Stimulated activated memory B cell treated with anti-CD40 and anti-IgM and Interleukin-4, amounts not matched to agents 10 μg/mL and 1 μg/mL and 100 μg/mL, for 72 hours (primary cell): ENCODE measurements at regions not wholly inside any gene's neighbourhood (a gene's known extent, or its start where the extent isn't known, plus 50 kb on each side); places are given as distances from the start of the nearest gene placed in this dataset.
"Not testable (repeated sequence)": the region's sequence is repeated elsewhere in the genome, so short reads cannot be mapped to it uniquely, and the experiment has no call there.

Experiments used
- ATAC-seq: fragments of 150-1000 bp; cut with Tn5 transposase; 2 replicates; pipeline ENCODE4 v1.10.0; 2021
- H3K27ac Mint-ChIP-seq: one replicate; pipeline ENCODE4 v1.8.0; 2022; ENCODE audit warnings: mild to moderate bottlenecking, mixed read lengths
- H3K27me3 Mint-ChIP-seq: one replicate; pipeline ENCODE4 v1.8.0; 2022; ENCODE audit warnings: mixed read lengths
- H3K36me3 Mint-ChIP-seq: one replicate; pipeline ENCODE4 v1.8.0; 2022; ENCODE audit warnings: mixed read lengths
- H3K4me1 Mint-ChIP-seq: one replicate; pipeline ENCODE4 v1.8.0; 2022; ENCODE audit warnings: mixed read lengths
- H3K4me3 Mint-ChIP-seq: one replicate; pipeline ENCODE4 v1.8.0; 2022; ENCODE audit warnings: mild to moderate bottlenecking, moderate library complexity, mixed read lengths
- H3K9me3 Mint-ChIP-seq: one replicate; pipeline ENCODE4 v1.8.0; 2022; ENCODE audit warnings: mixed read lengths

DNA sequence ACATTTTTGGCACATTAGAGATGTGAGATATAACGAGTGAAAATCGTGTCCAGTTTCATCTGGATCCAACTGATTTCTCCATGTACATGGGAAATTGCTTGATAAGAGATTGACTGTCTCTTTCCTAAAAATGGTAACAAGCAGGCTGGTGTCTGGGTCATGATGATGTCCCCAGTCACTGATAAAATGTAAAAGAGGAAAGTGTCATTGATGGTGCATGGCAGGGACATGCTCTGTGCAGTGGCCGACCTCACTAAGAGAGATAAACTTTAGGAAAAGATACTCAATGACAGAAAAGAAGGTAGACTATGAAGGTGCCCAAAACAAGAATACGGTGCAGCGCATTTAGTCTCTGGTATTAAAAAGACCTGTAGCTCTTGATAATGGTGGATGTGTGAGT, 1517.5 kb downstream of the RPIA start:
- H3K4me3 Mint-ChIP-seq: no peak overlapping the region
- no peak overlapping the region for H3K27ac Mint-ChIP-seq
- ATAC-seq: no peak
- H3K4me1 Mint-ChIP-seq: peaks cover 11% of the 10 kb centered on the region
- peaks cover 14% of the 10 kb centered on the region for H3K27me3 Mint-ChIP-seq
- H3K36me3 Mint-ChIP-seq: no peaks in the 10 kb centered on the region
- H3K9me3 Mint-ChIP-seq: no peaks in the 10 kb centered on the region

DNA sequence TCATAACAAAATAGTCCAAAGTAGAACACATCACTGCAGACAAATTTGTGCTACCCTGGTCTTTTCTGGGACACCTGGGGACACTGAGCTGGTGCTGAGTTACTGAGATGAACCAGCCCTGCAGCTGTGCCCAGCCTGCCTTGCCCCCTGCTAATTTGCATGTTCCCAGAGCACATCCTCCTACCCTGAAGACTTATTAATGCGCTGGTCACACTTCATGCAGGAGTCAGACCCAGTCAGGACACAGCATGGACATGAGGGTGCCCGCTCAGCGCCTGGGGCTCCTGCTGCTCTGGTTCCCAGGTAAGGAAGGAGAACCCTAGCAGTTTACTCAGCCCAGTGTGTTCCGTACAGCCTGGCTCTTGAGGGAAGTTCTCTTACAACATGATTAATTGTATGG, 1518.3 kb downstream of the RPIA start:
- no peaks in the 10 kb centered on the region for H3K9me3 Mint-ChIP-seq
- no peak overlapping the region for H3K27ac Mint-ChIP-seq
- peaks cover 11% of the 10 kb centered on the region for H3K4me1 Mint-ChIP-seq
- H3K4me3 Mint-ChIP-seq: no peak overlapping the region
- no peak for ATAC-seq
- H3K36me3 Mint-ChIP-seq: no peaks in the 10 kb centered on the region
- H3K27me3 Mint-ChIP-seq: peaks cover 6% of the 10 kb centered on the region

DNA sequence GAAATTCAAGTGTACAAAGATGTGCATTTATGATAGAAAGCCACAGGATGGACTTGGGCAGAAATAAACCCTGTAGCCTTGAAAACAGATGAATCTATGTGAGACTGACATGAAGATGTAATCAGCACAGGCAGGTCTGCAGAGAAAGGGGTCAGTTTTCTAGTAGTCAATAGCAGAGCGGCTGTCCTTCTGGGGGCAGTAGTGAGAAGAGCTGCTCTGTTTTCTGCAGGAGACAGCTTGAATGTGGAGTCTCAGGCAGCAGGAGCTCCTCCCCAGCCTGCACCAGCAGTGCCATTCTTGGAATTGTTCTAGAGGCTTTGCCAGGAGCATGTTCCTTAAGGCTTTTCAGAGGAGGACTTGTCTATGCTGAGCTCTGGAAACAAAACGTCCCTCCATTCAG, 1524.4 kb downstream of the RPIA start:
- not testable (repeated sequence) for H3K9me3 Mint-ChIP-seq, H3K36me3 Mint-ChIP-seq, H3K27me3 Mint-ChIP-seq, H3K27ac Mint-ChIP-seq, H3K4me1 Mint-ChIP-seq, H3K4me3 Mint-ChIP-seq, ATAC-seq

DNA sequence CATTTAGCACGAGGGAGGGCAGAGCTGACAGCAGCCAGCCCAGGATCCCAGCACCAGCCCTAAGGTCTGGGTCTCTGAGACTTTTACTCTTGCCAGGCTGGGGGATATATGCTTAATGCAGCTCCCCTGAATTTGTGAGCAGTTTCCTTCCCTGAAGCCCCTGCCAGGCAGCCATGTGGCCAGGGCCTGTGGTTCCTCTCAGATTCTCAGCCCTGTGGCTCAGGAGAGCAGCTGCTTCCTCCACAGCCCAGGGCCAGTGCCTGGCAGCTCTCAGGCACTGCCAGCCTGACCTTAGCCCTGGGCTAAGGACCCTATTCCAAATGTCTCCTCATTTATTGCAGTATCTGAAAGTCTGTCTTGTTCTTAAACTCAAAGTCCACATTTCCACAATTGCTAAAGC, 1525.3 kb downstream of the RPIA start:
- H3K4me1 Mint-ChIP-seq: peaks cover 12% of the 10 kb centered on the region
- H3K27ac Mint-ChIP-seq, H3K27me3 Mint-ChIP-seq, H3K9me3 Mint-ChIP-seq, H3K4me3 Mint-ChIP-seq, H3K36me3 Mint-ChIP-seq: not testable (repeated sequence)
- peak; percentile 41 for ATAC-seq

DNA sequence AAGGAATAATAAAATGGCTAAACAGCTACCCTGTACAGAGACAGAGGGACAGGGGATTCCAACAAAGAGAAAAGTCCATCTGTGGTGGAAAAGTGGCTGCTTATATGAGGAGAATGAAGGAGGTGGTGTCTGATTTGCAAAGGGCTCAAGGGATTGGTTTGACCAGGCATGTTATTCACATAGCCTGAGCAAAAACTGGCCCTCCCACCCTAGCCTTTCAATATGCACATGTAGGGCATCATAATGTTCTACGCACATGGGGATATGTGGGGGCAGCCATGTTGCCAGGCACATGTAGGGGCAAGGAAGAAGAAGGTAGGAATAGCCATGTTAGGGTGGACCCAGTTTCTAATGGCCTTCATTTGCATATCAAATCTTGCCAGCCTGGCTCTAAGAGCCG, 1527.1 kb downstream of the RPIA start:
- not testable (repeated sequence) for ATAC-seq, H3K36me3 Mint-ChIP-seq, H3K27me3 Mint-ChIP-seq, H3K27ac Mint-ChIP-seq, H3K4me3 Mint-ChIP-seq, H3K9me3 Mint-ChIP-seq
- H3K4me1 Mint-ChIP-seq: peaks cover 12% of the 10 kb centered on the region

DNA sequence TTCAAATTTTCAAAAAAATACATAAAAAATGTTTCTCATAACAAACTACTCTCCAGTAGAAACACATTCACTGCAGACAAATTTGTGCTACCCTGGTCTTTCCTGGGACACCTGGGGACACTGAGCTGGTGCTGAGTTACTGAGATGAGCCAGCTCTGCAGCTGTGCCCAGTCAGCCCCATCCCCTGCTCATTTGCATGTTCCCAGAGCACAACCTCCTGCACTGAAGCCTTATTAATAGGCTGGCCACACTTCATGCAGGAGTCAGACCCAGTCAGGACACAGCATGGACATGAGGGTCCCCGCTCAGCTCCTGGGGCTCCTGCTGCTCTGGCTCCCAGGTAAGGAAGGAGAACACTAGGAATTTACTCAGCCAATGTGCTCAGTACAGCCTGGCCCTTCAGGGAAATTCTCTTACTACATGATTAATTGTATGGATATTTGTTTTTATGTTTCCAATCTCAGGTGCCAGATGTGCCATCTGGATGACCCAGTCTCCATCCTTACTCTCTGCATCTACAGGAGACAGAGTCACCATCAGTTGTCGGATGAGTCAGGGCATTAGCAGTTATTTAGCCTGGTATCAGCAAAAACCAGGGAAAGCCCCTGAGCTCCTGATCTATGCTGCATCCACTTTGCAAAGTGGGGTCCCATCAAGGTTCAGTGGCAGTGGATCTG, 1529.3 kb downstream of the RPIA start:
- H3K36me3 Mint-ChIP-seq, H3K27me3 Mint-ChIP-seq, ATAC-seq, H3K9me3 Mint-ChIP-seq, H3K4me3 Mint-ChIP-seq: not testable (repeated sequence)
- Mint-ChIP-seq H3K27ac (peak overlapping the region; percentile 60), H3K4me1 (peaks cover 12% of the 10 kb centered on the region)

DNA sequence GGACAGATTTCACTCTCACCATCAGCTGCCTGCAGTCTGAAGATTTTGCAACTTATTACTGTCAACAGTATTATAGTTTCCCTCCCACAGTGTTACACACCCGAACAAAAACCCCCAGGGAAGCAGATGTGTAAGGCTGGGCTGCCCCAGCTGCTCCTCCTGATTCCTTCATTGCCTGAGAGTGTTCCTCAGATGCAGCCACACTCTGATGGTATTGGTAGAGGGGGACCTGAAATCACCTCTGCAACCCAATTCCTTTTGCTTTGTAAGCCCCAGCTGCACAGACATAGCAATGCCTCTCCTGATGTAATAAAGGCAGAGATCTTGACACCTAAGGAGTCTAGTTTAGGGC, 1529.8 kb downstream of the RPIA start:
- H3K36me3 Mint-ChIP-seq: no peaks in the 10 kb centered on the region
- H3K27ac Mint-ChIP-seq: peak overlapping the region; percentile 60
- H3K9me3 Mint-ChIP-seq: no peaks in the 10 kb centered on the region
- no peak for ATAC-seq
- H3K4me1 Mint-ChIP-seq: peaks cover 12% of the 10 kb centered on the region
- no peaks in the 10 kb centered on the region for H3K27me3 Mint-ChIP-seq
- no peak overlapping the region for H3K4me3 Mint-ChIP-seq

DNA sequence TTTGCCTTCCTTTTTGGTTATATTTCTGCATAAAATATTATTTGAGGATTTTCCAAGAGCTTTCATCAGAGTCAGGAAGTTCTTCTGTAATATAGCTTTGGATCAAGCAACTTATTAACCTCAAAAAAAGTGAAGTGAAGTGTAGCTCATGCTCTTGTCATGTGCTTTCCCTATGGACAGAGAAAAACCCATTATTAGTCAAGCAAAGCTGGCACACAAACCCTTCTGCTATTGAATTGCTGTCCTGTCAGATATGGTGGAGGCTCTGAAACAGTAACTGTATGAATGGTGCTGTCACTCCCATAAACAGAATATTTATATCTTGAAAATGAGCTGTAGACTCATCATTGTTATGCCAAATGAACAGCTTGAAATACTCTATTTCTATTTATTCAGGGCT, 1533.3 kb downstream of the RPIA start:
- not testable (repeated sequence) for ATAC-seq, H3K36me3 Mint-ChIP-seq, H3K27ac Mint-ChIP-seq, H3K9me3 Mint-ChIP-seq, H3K27me3 Mint-ChIP-seq, H3K4me3 Mint-ChIP-seq
- H3K4me1 Mint-ChIP-seq: peaks cover 12% of the 10 kb centered on the region

DNA sequence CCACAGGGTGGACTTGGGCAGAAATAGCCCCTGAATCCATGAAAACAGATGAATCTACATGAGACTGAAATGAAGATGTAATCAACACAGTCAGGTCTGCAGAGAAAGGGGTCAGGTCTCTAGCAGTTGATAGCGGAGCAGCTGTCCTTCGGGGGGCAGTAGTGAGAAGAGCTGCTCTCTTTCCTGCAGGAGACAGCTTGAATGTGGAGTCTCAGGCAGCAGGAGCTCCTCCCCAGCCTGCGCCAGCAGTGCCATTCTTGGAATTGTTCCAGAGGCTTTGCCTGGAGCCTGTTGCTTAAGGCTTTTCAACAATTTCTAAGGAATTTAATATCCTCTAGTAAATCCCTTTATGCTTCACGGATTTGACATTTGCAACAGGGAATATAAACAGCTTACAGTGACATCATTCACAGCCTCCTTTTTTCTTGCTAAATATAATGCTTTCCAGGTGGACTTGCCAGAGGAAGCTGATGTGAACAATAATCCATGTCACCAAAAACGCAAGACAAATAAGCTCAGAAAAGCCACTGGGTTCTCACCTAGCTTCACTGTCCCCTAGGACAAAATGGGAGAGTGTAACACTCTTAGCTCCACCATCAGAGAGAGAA, 1535.1 kb downstream of the RPIA start:
- H3K36me3 Mint-ChIP-seq, H3K27me3 Mint-ChIP-seq, H3K9me3 Mint-ChIP-seq, H3K4me1 Mint-ChIP-seq, H3K4me3 Mint-ChIP-seq, H3K27ac Mint-ChIP-seq, ATAC-seq: not testable (repeated sequence)

DNA sequence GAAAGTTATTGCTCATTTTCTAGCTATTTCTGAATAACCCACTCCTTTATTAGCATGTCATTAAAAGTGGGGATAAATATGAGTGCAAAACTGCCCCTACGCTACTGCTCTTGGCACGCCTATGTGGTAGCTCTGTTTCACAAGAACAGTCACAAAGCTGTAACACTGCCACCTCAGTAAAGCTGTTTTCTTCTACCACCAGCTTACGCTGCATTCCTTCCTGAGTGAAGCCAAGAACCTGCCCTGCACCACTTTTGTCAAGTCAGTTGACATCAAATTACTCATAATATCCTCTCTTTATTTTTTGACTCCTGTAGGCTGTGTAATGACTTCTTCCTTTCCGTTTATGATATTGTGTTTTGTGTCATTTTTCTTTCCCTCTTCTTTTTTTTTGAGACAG, 1539.7 kb downstream of the RPIA start:
- not testable (repeated sequence) for H3K36me3 Mint-ChIP-seq, H3K27ac Mint-ChIP-seq, H3K9me3 Mint-ChIP-seq, H3K27me3 Mint-ChIP-seq, H3K4me1 Mint-ChIP-seq, ATAC-seq, H3K4me3 Mint-ChIP-seq

DNA sequence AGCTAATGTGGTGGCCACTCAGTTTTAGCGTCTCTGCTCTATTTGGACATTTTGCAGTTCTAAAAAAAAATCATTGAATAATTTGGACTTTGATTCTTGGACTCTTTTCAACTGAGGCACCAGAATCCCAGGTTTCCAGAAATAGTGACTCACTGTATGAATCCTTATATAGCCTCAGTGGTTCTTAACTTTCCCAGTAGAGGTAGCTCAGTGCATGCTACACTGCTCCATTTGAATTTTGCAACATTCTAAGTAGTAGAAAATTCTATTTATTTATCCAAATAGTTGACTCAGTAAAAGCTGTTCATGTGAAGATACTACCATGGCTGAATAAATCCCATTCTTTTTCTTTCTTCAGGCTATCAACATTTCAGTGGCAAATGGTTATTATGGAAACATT, 1544.0 kb downstream of the RPIA start:
- H3K36me3 Mint-ChIP-seq, H3K4me3 Mint-ChIP-seq, H3K27ac Mint-ChIP-seq: not testable (repeated sequence)

DNA sequence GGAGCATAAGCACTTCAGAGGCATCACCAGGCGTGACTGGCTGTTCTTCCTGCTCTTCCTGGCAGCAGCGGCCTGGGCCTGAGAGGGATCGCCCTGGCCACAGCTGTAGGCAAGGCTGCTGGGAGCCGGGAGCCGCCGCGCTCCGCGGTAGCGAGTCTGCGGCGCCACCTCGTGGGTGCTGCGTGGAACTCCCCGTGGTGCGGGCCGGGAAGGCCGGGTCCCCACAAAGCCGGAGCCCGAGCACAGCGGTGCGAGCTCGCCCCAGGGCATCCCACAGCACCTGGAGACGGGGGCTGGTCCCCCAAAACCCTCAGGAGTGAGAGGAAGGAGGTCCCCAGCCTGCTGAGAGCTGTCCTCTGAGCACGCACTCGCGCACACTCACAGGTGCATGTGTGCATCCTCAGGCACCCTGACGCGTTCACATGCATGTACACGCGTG, 1546.5 kb downstream of the RPIA start:
- H3K27me3 Mint-ChIP-seq: peaks cover 11% of the 10 kb centered on the region
- not testable (repeated sequence) for H3K27ac Mint-ChIP-seq, H3K4me3 Mint-ChIP-seq, H3K9me3 Mint-ChIP-seq, H3K36me3 Mint-ChIP-seq, ATAC-seq, H3K4me1 Mint-ChIP-seq

More for the DNA sequence above, 1544.0 kb downstream of the RPIA start:
- H3K4me1 Mint-ChIP-seq, H3K9me3 Mint-ChIP-seq, ATAC-seq: not testable (repeated sequence)
- peaks cover 11% of the 10 kb centered on the region for H3K27me3 Mint-ChIP-seq

DNA sequence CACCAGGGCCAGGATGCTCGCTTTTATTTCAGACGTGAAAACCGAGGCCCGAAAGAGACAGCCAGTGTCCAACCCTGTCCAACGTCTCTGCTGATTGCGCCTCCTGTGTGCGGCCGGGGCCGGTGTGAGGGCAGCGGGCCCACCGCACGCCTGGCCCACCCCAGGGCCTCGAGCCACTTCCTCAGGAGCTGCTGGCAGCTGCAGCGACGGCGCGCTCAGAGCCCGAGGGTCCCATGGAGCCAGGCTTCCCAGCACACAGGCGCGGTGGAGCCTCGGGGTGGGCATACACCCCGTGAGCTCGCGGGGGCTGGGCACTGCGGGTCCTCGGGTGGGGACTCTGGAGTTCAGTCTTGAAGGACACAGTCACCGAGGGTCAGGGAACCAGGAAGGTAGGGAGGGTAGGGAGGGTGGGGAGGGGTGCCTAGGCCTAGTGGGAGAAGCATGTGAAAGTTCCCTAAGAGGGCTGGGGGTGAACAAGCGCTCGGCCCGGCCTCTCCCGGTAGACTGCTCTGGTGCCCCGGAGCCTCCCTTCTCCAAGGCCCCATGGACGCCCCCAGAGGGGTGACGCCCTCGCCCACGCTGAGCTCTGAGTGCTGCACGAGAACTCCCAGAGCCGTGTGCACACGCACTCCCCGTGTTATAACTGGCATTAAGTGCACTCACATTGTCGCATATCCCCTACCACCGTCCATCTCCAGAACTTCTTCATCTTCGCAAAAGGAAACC, 1547.2 kb downstream of the RPIA start:
- not testable (repeated sequence) for ATAC-seq, H3K4me3 Mint-ChIP-seq, H3K9me3 Mint-ChIP-seq, H3K4me1 Mint-ChIP-seq, H3K27ac Mint-ChIP-seq, H3K36me3 Mint-ChIP-seq
- H3K27me3 Mint-ChIP-seq: peaks cover 11% of the 10 kb centered on the region

DNA sequence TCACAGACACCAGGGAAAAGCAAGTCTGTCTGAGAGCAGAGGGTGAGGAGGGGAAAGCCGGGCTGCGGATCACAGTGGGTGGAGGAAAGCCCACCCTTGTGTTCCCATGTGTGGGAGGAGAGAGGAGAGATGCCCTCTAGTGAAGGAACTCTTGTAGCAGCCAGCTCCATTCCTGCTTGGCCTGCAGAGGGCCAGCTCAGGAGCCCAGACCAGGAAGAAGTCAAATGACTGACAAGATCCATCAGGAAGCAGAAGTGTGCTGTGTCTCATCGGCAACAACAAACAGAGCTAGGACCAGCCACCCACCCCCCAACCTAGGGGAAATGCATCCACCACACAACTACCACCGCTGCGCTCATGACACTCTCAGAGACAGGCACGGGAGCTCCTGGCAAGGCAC, 1548.3 kb downstream of the RPIA start:
- H3K9me3 Mint-ChIP-seq, H3K27ac Mint-ChIP-seq, H3K4me3 Mint-ChIP-seq, H3K36me3 Mint-ChIP-seq, ATAC-seq, H3K4me1 Mint-ChIP-seq: not testable (repeated sequence)
- H3K27me3 Mint-ChIP-seq: peaks cover 11% of the 10 kb centered on the region

DNA sequence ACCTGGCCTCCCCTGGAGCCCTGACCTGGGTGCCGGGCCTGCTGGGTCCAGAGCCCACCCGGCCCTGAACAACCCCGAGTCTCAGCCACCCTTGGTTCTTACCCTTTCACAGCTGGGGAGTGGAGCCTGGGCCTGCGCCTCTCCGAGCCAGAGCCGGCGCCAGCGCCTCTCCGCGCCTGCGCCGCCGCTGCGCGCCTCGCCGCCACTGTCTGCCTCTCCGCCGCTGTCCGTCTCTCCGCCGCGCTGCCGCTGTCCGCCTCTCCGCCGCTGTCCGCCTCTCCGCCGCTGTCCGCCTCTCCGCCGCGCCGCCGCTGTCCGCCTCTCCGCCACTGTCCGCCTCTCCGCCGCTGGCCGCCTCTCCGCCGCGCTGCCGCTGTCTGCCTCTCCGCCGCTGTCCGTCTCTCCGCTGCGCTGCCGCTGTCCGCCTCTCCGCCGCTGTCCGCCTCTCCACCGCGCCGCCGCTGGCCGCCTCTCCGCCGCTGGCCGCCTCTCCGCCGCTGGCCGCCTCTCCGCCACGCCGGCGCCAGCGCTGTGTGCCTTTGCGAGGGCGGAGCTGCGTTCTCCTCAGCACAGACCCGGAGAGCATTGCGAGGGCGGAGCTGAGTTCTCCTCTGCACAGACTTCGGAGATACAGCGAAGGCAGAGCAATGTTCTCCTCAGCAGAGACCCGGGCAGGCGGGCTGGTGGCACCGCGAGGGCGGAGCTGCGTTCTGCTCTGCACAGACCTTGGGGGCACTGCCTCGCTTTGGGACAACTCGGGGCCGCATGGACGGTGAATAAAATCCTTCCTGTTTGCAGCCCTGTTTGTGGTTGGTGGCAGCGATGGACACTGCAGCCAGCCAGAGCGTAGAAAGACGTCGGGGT, 1553.7 kb downstream of the RPIA start:
- H3K4me1 Mint-ChIP-seq, H3K27me3 Mint-ChIP-seq: not testable (repeated sequence)

More for the DNA sequence above, 1553.7 kb downstream of the RPIA start:
- H3K27ac Mint-ChIP-seq, H3K36me3 Mint-ChIP-seq, ATAC-seq, H3K9me3 Mint-ChIP-seq: not testable (repeated sequence)
- peak overlapping the region; percentile 65 for H3K4me3 Mint-ChIP-seq
